H9 (cell line): ENCODE measurements at regions not wholly inside any gene's neighbourhood (a gene's known extent, or its start where the extent isn't known, plus 50 kb on each side); places are given as distances from the start of the nearest gene placed in this dataset.

Source experiments
- DNase-seq: peaks from one replicate; pipeline ENCODE4 v3.0.0-alpha.2; 2017
- H2AFZ ChIP-seq: one replicate; pipeline ENCODE4 v1.6.1; 2013; ENCODE audit warnings: mild to moderate bottlenecking, low read length, control low read depth, moderate library complexity
- H2AK5ac ChIP-seq: 2 replicates; pipeline ENCODE4 v1.6.1; 2013; ENCODE audit warnings: low read length, control low read depth, mixed read lengths; ENCODE audit not compliant: insufficient read length
- H2BK120ac ChIP-seq: one replicate; pipeline ENCODE4 v1.6.1; 2013; ENCODE audit warnings: low read depth, mild to moderate bottlenecking, low read length, control low read depth, inconsistent platforms; ENCODE audit not compliant: poor library complexity, severe bottlenecking
- H2BK12ac ChIP-seq: 2 replicates; pipeline ENCODE4 v1.6.1; 2013; ENCODE audit warnings: low read length, control low read depth, mixed read lengths, low read depth; ENCODE audit not compliant: insufficient read length
- H2BK15ac ChIP-seq: 2 replicates; pipeline ENCODE4 v1.6.1; 2013; ENCODE audit warnings: low read depth, low read length, control low read depth
- H2BK20ac ChIP-seq: one replicate; pipeline ENCODE4 v1.6.1; 2013; ENCODE audit warnings: low read depth, mild to moderate bottlenecking, low read length, control low read depth, inconsistent platforms; ENCODE audit not compliant: poor library complexity, severe bottlenecking
- H2BK5ac ChIP-seq: 2 replicates; pipeline ENCODE4 v1.6.1; 2013; ENCODE audit warnings: low read length, control low read depth, mixed read lengths; ENCODE audit not compliant: insufficient read length
- H3K14ac ChIP-seq: 2 replicates; pipeline ENCODE4 v1.6.1; 2013; ENCODE audit warnings: low read length, control low read depth; ENCODE audit not compliant: insufficient read depth
- H3K18ac ChIP-seq: 2 replicates; pipeline ENCODE4 v1.6.1; 2013; ENCODE audit warnings: low read depth, mild to moderate bottlenecking, mixed read lengths, low read length, control low read depth; ENCODE audit not compliant: insufficient read length
- H3K23ac ChIP-seq: 2 replicates; pipeline ENCODE4 v1.6.1; 2013; ENCODE audit warnings: low read length, control low read depth, mixed read lengths, low read depth; ENCODE audit not compliant: insufficient read length
- H3K23me2 ChIP-seq: 2 replicates; pipeline ENCODE4 v1.6.1; 2013; ENCODE audit warnings: low read depth, mild to moderate bottlenecking, mixed read lengths, low read length, control low read depth; ENCODE audit not compliant: insufficient read length, poor library complexity, severe bottlenecking
- H3K27ac ChIP-seq: 2 replicates; pipeline ENCODE4 v1.5.1; 2013; ENCODE audit warnings: low read length, control low read depth, mixed read lengths, low read depth; ENCODE audit not compliant: insufficient read length
- H3K27me3 ChIP-seq: 2 replicates; pipeline ENCODE4 v1.6.1; 2013; ENCODE audit warnings: low read length, control low read depth, inconsistent platforms; ENCODE audit not compliant: insufficient read depth
- H3K4ac ChIP-seq: 2 replicates; pipeline ENCODE4 v1.6.1; 2013; ENCODE audit warnings: low read depth, mild to moderate bottlenecking, control low read depth, inconsistent platforms, low read length, moderate library complexity
- H3K4me1 ChIP-seq: 2 replicates; pipeline ENCODE4 v1.6.1; 2013; ENCODE audit warnings: low read length, control low read depth, inconsistent platforms; ENCODE audit not compliant: insufficient read depth
- H3K4me2 ChIP-seq: 2 replicates; pipeline ENCODE4 v1.6.1; 2013; ENCODE audit warnings: low read length, control low read depth, mixed read lengths; ENCODE audit not compliant: insufficient read length, insufficient read depth
- H3K56ac ChIP-seq: 2 replicates; pipeline ENCODE4 v1.6.1; 2013; ENCODE audit warnings: low read depth, mild to moderate bottlenecking, mixed read lengths, low read length, control low read depth; ENCODE audit not compliant: insufficient read length
- H3K79me1 ChIP-seq: 2 replicates; pipeline ENCODE4 v1.6.1; 2013; ENCODE audit warnings: low read depth, mild to moderate bottlenecking, moderate library complexity, low read length, control low read depth, inconsistent platforms; ENCODE audit not compliant: insufficient read depth, poor library complexity, severe bottlenecking
- H3K79me2 ChIP-seq: 2 replicates; pipeline ENCODE4 v1.6.1; 2013; ENCODE audit warnings: low read length, control low read depth, inconsistent platforms; ENCODE audit not compliant: insufficient read depth
- H3K9ac ChIP-seq: 2 replicates; pipeline ENCODE4 v1.6.1; 2013; ENCODE audit warnings: low read length, control low read depth, mixed read lengths; ENCODE audit not compliant: insufficient read length; ENCODE audit errors: extremely low read depth
- H3K9me3 ChIP-seq: one replicate; pipeline ENCODE4 v1.6.1; 2013; ENCODE audit warnings: low read depth, low read length, inconsistent platforms; ENCODE audit not compliant: control insufficient read depth
- H3T11ph ChIP-seq: one replicate; pipeline ENCODE4 v1.6.1; 2013; ENCODE audit warnings: mild to moderate bottlenecking, low read length, control low read depth, inconsistent platforms
- H4K20me1 ChIP-seq: one replicate; pipeline ENCODE4 v1.6.1; 2013; ENCODE audit not compliant: control insufficient read depth, insufficient read length, insufficient read depth
- H4K5ac ChIP-seq: 2 replicates; pipeline ENCODE4 v1.6.1; 2013; ENCODE audit warnings: low read depth, mild to moderate bottlenecking, mixed read lengths, low read length, control low read depth; ENCODE audit not compliant: insufficient read length
- H4K8ac ChIP-seq: replicated peaks from 2 replicates; pipeline ENCODE4 v1.6.1; 2013; ENCODE audit warnings: low read length, control low read depth, mixed read lengths, low read depth; ENCODE audit not compliant: insufficient read length
- H4K91ac ChIP-seq: 2 replicates; pipeline ENCODE4 v1.6.1; 2013; ENCODE audit warnings: low read depth, mild to moderate bottlenecking, moderate library complexity, mixed read lengths, low read length, control low read depth; ENCODE audit not compliant: insufficient read length
- H3K27ac Mint-ChIP-seq, 3 experiments: 2 replicates in 2 of 3; 3 replicates in 1 of 3; pipeline ENCODE4 v1.8.0; 2020 to 2021; ENCODE audit warnings: mixed read lengths in 3 of 3, mild to moderate bottlenecking in 1 of 3, moderate library complexity in 1 of 3
- H3K27me3 Mint-ChIP-seq: 2 replicates; pipeline ENCODE4 v1.8.0; 2021; ENCODE audit warnings: low read depth, mild to moderate bottlenecking, moderate library complexity, mixed read lengths
- H3K36me3 Mint-ChIP-seq, 3 experiments: 2 replicates in 2 of 3; 3 replicates in 1 of 3; pipeline ENCODE4 v1.8.0; 2020 to 2021; ENCODE audit warnings: low read depth in 3 of 3, mixed read lengths in 3 of 3; ENCODE audit not compliant: insufficient read depth in 1 of 3
- H3K4me1 Mint-ChIP-seq, 2 experiments: 2 replicates each; pipeline ENCODE4 v1.8.0; 2020; ENCODE audit warnings: mixed read lengths in 2 of 2
- H3K4me3 Mint-ChIP-seq, 2 experiments: 2 replicates in 1 of 2; 3 replicates in 1 of 2; pipeline ENCODE4 v1.8.0; 2020 to 2021; ENCODE audit warnings: mild to moderate bottlenecking in 2 of 2, mixed read lengths in 2 of 2, moderate library complexity in 1 of 2
- H3K9me3 Mint-ChIP-seq, 2 experiments: 2 replicates in 1 of 2; 3 replicates in 1 of 2; pipeline ENCODE4 v1.8.0; 2020; ENCODE audit warnings: mild to moderate bottlenecking in 2 of 2, mixed read lengths in 2 of 2, moderate library complexity in 1 of 2
- CTCF ChIP-seq: fragments of 200-600 bp; sonication (generic); conservative IDR thresholded peaks from 3 replicates; pipeline ENCODE4 v1.8.0; 2021; ENCODE audit warnings: antibody characterized with exemption, mild to moderate bottlenecking
- WGBS: extraction: QIAGEN DNeasy Blood & Tissue Kit; methylation state at CpG from one replicate; pipeline ENCODE4 v1.1.7; 2013; ENCODE audit warnings: missing lambda C conversion rate, low lambda C conversion rate, mixed read lengths; ENCODE audit not compliant: insufficient read length; ENCODE audit errors: extremely low coverage; 5-methylcytosine and 5-hydroxymethylcytosine counted together

- TF ChIP-seq CTCF = 0 out of 3 replicates have a peak, but pooled peaks have one; percentile 11
- Mint-ChIP-seq H3K4me1 (no peaks in the 10 kb centered on the region), H3K27me3 (no peaks in the 10 kb centered on the region), H3K9me3 (peaks cover 8 to 9% of the 10 kb centered on the region in 2 experiments; a peak in 4 of 5 replicates), H3K27ac (no peak overlapping the region), H3K36me3 (peaks cover 0 to 10% (median 5%) of the 10 kb centered on the region in 3 experiments; a peak in 5 of 7 replicates), H3K4me3 (no peak overlapping the region)
- H3K9ac ChIP-seq = no peak overlapping the region
- WGBS = no CpG with 5 or more reads among the region's 6 CpGs
- H4K8ac ChIP-seq = no peak overlapping the region
- H3K9me3 ChIP-seq = no peaks in the 10 kb centered on the region
- H3K18ac ChIP-seq = no peak overlapping the region
- H3K79me2 ChIP-seq = no peaks in the 10 kb centered on the region
- H3K4ac ChIP-seq = no peak overlapping the region
- H3K79me1 ChIP-seq = no peaks in the 10 kb centered on the region
- no peak overlapping the region for H2BK20ac ChIP-seq
- H3K23me2 ChIP-seq = no peaks in the 10 kb centered on the region
- no peak overlapping the region for H3K4me2 ChIP-seq
- no peak overlapping the region for H3K14ac ChIP-seq
- H4K20me1 ChIP-seq = no peaks in the 10 kb centered on the region
- H2BK15ac ChIP-seq = no peak overlapping the region
- no peak overlapping the region for H3T11ph ChIP-seq
- H2AK5ac ChIP-seq = no peak overlapping the region
- no peak overlapping the region for H2BK5ac ChIP-seq
- H4K5ac ChIP-seq = no peak overlapping the region
- H4K91ac ChIP-seq = no peak overlapping the region
- H3K27ac ChIP-seq = no peak overlapping the region
- no peaks in the 10 kb centered on the region for H3K4me1 ChIP-seq
- no peaks in the 10 kb centered on the region for H3K27me3 ChIP-seq
- no peak overlapping the region for H2BK120ac ChIP-seq
- H2AFZ ChIP-seq = no peak overlapping the region
- H2BK12ac ChIP-seq = no peak overlapping the region
- peak; percentile 38 for DNase-seq
- no peak overlapping the region for H3K23ac ChIP-seq
- no peak overlapping the region for H3K56ac ChIP-seq
These were observed 609.8 kb upstream of the NCAM2 start for GRCh38 chr21:20388400-20388799.
